ENCODE measurements at regions not wholly inside any gene's neighbourhood (a gene's known extent, or its start where the extent isn't known, plus 50 kb on each side); places are given as distances from the start of the nearest gene placed in this dataset.

DNA sequence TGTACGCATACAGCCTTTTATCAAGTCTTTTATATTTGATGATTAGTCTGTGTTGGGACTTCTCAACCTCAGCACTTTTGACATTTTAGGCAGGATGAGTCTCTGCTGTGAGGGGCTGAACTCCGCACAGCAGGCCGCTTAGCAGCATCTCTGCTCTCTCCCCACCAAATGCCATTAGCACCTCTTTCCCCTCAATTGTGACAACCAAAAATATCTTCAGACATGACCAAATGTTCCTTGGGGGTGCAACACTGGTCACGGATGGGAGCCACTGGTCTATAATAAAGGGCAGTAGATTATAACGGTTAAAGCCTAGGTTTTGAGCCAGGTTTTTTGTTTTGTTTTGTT is 109.7 kb upstream of the LRIG1 start:
- TF ChIP-seq, protein P1, sequence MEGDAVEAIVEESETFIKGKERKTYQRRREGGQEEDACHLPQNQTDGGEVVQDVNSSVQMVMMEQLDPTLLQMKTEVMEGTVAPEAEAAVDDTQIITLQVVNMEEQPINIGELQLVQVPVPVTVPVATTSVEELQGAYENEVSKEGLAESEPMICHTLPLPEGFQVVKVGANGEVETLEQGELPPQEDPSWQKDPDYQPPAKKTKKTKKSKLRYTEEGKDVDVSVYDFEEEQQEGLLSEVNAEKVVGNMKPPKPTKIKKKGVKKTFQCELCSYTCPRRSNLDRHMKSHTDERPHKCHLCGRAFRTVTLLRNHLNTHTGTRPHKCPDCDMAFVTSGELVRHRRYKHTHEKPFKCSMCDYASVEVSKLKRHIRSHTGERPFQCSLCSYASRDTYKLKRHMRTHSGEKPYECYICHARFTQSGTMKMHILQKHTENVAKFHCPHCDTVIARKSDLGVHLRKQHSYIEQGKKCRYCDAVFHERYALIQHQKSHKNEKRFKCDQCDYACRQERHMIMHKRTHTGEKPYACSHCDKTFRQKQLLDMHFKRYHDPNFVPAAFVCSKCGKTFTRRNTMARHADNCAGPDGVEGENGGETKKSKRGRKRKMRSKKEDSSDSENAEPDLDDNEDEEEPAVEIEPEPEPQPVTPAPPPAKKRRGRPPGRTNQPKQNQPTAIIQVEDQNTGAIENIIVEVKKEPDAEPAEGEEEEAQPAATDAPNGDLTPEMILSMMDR (IDR thresholded peaks at IDR 0.05; ENCODE audit: extremely low read depth, insufficient read depth, missing control alignments), result no peak
- in situ Hi-C loops (cut with MboI; ENCODE audit: low pct_unique_long_range_greater_than_20kb, low sequenced_read_pairs, unreplicated experiment), result no loop called here
- no peak for DNase-seq (ENCODE audit: low spot score)

DNA sequence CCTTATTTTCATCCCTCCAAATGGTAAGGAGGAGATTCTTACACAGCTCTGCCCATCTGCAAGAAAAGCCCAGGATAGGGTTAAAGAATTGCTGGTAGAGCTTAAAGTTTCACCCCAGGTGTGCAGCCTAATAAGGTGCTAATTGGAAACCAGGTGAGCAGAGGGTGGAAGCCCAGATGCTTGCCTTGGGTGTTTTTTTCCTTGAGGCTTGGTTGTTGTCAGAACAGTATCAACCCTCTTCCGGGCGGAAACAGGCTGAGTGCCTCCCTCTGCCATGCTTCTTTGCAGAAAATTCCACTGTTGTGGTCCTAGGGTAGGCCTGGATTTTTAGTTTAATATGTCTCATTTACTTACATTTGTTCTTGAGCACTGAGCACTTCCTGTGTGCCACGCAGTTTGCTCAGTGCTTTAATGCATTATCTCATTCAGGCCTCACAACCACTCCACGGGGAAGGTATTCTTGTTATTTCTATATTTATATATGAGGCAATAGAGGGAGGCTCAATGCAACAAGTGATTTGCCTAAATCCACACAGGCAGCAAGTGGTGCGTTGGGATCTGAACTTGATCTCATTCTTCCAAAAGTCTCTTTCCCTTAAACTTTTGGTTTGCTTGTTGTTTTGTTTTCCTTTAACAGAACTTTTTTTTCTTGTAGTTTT is 115.0 kb upstream of the LRIG1 start:
- in situ Hi-C loops (cut with MboI; ENCODE audit: low pct_unique_long_range_greater_than_20kb, low sequenced_read_pairs, unreplicated experiment), result no loop called here
- TF ChIP-seq, protein P1 (IDR thresholded peaks at IDR 0.05; ENCODE audit: extremely low read depth, insufficient read depth, missing control alignments), result no peak
- DNase-seq (ENCODE audit: low spot score), result no peak

DNA sequence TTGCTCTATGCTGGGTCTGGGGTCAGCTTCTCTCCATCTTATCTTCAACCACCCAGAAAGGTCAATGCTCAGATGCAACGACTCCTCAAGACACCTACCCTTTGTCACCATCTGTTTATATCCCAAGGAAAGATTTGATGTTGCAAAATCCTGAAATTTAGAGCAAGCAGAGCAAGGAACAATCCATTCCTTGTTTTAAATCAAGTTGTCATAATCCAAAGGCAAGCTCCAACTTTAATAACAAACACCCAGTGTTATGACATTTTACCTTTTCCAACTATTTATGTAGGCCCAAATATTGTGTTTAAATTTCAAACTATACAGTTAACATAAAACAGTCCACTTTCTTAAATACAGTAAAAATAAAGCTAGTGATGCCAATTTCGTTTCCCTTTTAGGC is 116.5 kb upstream of the LRIG1 start:
- in situ Hi-C loops (cut with MboI; ENCODE audit: low pct_unique_long_range_greater_than_20kb, low sequenced_read_pairs, unreplicated experiment), result no loop called here
- DNase-seq (ENCODE audit: low spot score), result no peak
- TF ChIP-seq, protein P1 (IDR thresholded peaks at IDR 0.05; ENCODE audit: extremely low read depth, insufficient read depth, missing control alignments), result no peak

DNA sequence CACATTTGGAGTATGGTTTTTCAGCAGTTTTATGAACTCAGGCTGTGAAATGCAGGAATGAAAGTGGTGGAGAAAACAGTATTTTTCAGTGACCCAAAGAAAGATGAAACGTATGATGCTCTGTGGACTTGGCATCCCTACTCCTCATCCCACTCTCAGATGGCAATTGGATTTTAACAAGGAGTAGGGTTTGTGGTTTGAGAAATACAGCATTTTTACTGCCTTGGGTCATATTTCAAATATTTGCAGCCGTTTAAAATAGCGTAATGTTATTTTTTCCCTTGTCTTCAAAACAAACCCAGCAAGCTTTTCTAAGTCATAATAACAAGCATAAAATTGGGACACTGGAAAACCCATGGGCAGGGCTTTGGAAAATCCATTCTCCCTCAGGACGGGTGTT is 117.2 kb upstream of the LRIG1 start:
- TF ChIP-seq, protein P1 (IDR thresholded peaks at IDR 0.05; ENCODE audit: extremely low read depth, insufficient read depth, missing control alignments), result no peak
- in situ Hi-C loops (cut with MboI; ENCODE audit: low pct_unique_long_range_greater_than_20kb, low sequenced_read_pairs, unreplicated experiment), result no loop called here
- no peak for DNase-seq (ENCODE audit: low spot score)

DNA sequence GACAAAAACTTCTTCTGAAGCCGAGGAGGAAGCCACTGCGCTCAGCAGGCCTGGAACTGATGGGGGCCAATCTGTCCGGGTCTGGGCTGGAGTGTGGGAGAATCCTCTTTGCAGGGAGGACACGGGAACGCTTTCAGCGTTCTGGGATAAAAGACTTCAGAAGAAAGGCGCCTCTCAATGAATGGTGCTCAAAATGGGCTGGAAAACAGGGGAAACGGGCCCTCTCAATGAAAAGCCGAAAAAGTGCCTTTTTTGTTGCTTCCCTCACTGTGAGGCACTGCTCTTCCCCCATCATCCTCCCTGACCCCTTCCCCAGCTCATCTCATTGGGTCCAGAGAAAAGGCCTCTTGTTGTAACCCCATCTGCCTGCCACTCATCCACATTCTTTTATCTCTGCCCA is 119.5 kb upstream of the LRIG1 start:
- TF ChIP-seq, protein P1 (IDR thresholded peaks at IDR 0.05; ENCODE audit: extremely low read depth, insufficient read depth, missing control alignments), result no peak
- in situ Hi-C loops (cut with MboI; ENCODE audit: low pct_unique_long_range_greater_than_20kb, low sequenced_read_pairs, unreplicated experiment), result no loop called here

DNA sequence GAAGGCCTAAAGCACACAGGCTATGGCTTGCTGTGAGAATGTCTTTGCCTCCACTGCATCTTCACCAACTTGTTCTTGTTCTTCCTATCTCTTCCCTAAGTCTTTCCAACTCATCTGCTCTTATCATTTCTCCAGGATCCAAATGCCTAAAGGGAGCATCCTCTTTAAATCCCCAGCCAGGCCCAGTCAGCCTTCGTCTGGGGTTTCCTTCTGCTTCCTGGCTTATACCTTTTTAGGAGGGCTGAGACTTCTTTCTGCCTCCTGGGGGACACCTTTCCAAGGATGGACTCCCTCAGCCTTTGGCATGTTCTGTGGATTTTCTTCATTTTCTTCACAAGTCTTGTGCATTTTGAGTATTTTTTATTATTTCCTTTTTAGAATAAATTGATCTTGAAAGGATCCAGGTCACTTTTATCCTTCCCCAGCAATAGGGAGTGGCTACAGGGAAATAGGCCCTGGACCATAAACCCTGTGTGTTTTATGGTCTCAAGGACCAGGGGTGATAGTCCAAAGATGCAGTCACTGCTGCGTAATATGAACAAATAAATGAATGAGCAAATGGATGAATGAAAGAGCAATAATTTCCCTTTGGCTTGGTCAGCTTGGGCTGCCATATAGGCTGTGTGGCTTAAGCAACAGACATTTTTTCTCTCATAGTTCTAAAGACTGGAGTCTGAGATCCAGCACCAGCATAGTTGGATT is 122.1 kb upstream of the LRIG1 start:
- in situ Hi-C loops (cut with MboI; ENCODE audit: low pct_unique_long_range_greater_than_20kb, low sequenced_read_pairs, unreplicated experiment), result no loop called here
- DNase-seq (ENCODE audit: low spot score), result no peak
- TF ChIP-seq, protein P1 (IDR thresholded peaks at IDR 0.05; ENCODE audit: extremely low read depth, insufficient read depth, missing control alignments), result no peak

More for the DNA sequence above, 119.5 kb upstream of the LRIG1 start:
- no peak for DNase-seq (ENCODE audit: low spot score)

Measured in GM13977 (cell line).